Gastroesophageal sphincter (tissue), 3 donors: ENCODE measurements at regions not wholly inside any gene's neighbourhood (a gene's known extent, or its start where the extent isn't known, plus 50 kb on each side); places are given as distances from the start of the nearest gene placed in this dataset.

ENCODE experiments used
- CTCF ChIP-seq, 4 experiments: fragments of 200-600 bp in 2 of 4; fragments of 450-650 bp in 2 of 4; sonication (generic) in 1 of 4; IDR thresholded peaks; one replicate each; pipeline ENCODE4 v1.5.1; 2017 to 2019; ENCODE audit warnings: antibody characterized with exemption in 4 of 4, mild to moderate bottlenecking in 2 of 4, moderate library complexity in 2 of 4
- POLR2A ChIP-seq, 2 donors: fragments of 450-650 bp; IDR thresholded peaks; one replicate each; pipeline ENCODE4 v1.6.1; 2017; ENCODE audit warnings: antibody characterized with exemption in 2 of 2, mild to moderate bottlenecking in 2 of 2, moderate library complexity in 1 of 2
- POLR2AphosphoS5 ChIP-seq: sonication (generic); formaldehyde crosslinking; IDR thresholded peaks from one replicate; pipeline ENCODE4 v1.6.1; 2017; ENCODE audit warnings: antibody characterized with exemption

- TF ChIP-seq CTCF (IDR thresholded peaks at IDR 0.05) = no peak
- TF ChIP-seq POLR2A (IDR thresholded peaks at IDR 0.05) = no peak
- no peak for TF ChIP-seq POLR2AphosphoS5
Observed at GRCh38 chr6:66326228-66326627, 619.2 kb upstream of the EYS start.
